ENCODE measurements at regions not wholly inside any gene's neighbourhood (a gene's known extent, or its start where the extent isn't known, plus 50 kb on each side); places are given as distances from the start of the nearest gene placed in this dataset.

DNA sequence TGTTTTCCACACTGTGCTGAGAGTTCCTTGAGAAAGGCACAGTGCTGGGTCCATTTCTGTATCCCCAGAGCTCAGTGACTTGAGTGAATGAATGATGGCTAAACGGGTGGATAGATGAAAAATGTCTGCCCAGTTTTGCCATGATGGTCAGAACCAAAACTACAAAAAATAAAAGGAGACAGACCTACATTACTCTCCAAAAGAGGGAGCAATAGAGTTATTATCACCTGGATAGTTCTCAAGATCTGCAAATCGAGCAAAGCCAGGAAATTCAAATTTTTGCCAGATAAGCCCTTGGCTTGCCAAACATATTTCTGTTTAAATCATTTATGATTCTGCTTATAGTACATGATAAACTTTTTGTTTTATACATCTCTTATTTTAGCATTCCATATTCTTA lies 214.2 kb upstream of the ZNF462 start:
- TF ChIP-seq BHLHE40 (IDR thresholded peaks at IDR 0.05; ENCODE audit: borderline replicate concordance) (no peak), NFRKB (IDR thresholded peaks at IDR 0.05) (no peak), CTBP1 (IDR thresholded peaks at IDR 0.05; ENCODE audit: borderline replicate concordance) (no peak), SP1 (IDR thresholded peaks at IDR 0.05) (no peak), LEF1 (IDR thresholded peaks at IDR 0.05; ENCODE audit: borderline replicate concordance) (no peak), TARDBP (IDR thresholded peaks at IDR 0.05) (no peak), FOXM1 (IDR thresholded peaks at IDR 0.05; ENCODE audit: borderline replicate concordance) (no peak)
